ENCODE measurements at regions not wholly inside any gene's neighbourhood (a gene's known extent, or its start where the extent isn't known, plus 50 kb on each side); places are given as distances from the start of the nearest gene placed in this dataset.

GRCh38 chr1:218823291-218823900, 350.3 kb upstream of the LYPLAL1 start:
- no peak for DNase-seq (ENCODE audit: low read depth)

DNA sequence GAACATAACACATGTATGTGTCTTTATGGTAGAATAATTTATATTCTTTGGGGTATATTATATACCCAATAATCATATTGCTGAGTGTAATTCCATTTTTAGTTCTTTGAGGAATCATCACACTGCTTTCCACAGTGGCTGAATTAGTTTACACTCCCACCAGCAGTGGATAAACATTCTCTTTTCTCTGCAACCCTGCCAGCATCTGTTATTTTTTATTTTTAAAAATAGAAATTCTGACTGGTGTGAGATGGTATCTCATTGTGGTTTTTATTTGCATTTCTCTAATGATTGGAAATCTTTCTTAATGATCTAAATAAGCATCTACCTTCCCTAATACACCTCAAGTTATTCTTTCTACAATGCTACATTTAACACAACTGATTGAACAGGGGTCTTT, 346.2 kb upstream of the LYPLAL1 start:
- no peak for DNase-seq (ENCODE audit: low read depth)

- DNase-seq (ENCODE audit: low read depth), result no peak
Observed at GRCh38 chr1:218828125-218828650, 345.5 kb upstream of the LYPLAL1 start.

DNA sequence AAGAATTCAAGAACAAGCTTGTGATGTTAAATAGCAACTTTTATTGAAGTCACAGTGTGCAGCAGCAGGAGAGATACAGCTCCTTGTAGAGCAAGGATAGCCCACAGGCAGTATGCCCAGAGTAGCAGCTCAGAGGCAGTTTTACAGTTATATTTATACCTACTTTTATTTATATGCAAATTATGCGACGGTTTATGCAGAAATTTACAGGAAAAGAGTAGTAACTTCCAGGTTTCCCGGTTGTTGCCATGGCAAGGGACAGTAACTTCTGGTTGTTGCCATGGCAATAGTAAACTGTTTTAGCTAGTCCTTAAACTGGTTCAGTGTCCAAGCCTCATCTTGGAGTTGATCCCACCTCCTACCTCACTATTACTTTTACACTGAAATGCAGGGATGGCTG, 344.6 kb upstream of the LYPLAL1 start:
- no peak for DNase-seq (ENCODE audit: low read depth)

- no peak for DNase-seq (ENCODE audit: low read depth)
Observed at GRCh38 chr1:218835609-218836008, 338.1 kb upstream of the LYPLAL1 start.

DNA sequence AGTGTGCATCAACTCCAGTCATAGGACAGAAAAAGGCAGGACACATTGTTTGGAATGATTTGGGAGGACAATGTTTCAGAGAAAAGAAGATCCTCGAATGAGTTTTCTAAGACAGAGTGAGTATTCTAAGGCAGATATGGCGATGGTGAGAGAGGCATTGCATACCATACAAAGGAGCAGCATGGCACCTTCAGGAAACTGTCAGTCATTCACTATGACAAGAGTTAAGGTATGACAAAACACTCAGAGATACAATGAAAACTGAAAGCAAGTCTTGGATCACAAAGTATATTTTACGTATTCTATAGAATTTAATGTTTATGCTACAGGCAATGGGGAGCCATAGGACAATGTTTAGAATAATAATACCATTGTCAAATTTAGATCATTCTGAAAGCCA, 337.4 kb upstream of the LYPLAL1 start:
- DNase-seq (ENCODE audit: low read depth), result no peak

- no peak for DNase-seq (ENCODE audit: low read depth)
Observed at GRCh38 chr1:218837051-218837450, 336.6 kb upstream of the LYPLAL1 start.

DNA sequence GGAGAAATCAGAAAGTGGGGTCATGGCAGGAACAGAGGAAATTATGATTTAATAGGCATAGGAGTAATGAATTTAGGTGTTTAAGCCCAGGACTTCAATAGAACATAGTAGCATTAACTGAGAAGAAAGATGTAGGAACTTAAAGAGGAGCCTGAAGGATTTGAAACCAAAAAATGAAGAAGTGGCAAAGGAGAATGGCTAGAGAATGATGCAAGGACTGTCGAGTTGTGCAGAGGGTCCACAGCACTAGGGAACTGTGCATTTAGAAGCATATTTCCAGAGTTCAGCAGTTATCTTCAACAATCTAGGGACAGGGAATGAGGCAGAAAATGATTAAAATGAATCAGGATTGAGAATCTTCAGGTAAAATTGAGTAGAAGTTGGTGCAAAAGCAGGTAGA, 328.1 kb upstream of the LYPLAL1 start:
- DNase-seq (ENCODE audit: low read depth), result no peak

GRCh38 chr1:218846181-218846580, 327.5 kb upstream of the LYPLAL1 start:
- DNase-seq (ENCODE audit: low read depth), result no peak

DNA sequence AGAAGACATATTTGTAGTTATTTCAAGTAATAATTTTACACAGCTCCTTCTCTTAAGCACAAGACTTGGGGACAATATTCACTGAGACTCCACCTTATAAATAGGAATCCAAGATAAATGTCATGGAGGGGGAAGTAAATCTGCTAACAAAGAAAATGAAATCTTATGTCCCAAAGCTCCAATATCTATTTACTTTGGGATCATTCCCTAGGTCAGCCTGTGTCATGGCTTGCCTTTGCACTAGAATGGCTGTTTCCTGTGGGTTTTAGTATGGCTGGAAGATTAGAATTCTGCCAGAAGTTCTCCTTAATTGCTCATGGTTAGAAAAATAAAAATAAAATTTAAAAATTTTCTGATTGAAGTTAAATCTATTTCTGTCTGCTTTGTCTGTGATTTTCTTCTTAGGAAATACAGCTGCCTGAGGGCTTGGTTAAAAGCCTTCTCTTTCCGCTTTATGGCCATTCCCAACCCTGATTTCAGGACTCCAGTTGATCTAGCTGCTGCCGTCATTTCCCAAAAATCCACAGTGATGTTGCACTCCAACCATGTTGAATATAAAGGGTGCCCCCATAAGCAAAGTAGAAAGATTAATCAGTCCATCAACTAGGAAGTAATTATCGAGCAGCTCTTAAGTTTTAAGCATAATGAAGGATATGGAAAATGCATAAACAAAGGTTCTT, 326.4 kb upstream of the LYPLAL1 start:
- DNase-seq (ENCODE audit: low read depth), result no peak

DNA sequence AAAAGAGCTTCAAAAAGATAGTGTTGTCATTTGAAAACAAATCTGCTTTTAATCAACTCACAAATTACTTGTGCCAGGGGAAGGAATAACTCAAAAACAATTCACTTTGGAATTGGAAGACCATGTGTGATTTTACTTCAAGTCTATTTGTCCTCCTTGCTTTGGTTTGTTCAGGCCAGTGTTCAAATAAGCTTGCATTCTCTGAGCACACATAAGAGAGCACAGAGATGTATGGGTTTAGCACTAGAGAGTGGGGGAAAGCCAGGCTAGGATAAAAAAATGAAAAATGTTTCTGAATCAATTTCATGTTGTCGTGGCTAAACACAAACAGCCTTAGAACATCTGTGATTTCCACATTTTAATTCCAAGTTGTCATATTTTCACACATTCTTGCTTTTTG, 325.7 kb upstream of the LYPLAL1 start:
- no peak for DNase-seq (ENCODE audit: low read depth)

DNA sequence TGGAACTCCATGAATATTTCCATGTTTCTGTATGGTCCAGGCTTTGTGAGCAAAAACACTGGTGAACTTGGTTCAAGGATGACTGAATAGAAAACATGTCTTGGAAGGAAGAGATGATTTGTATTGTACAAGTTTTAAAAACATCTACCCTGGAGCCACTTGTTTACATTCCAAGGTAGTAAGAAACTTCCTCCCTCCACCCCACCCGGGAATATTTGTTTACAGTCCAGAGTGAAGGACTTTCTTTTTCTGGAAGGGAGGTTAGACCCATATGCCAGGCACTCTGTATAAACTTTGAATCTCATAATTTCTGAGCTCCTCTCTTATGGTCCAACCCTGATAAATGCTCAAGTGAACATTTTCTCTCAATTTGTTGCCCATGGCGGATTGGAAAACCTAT, 323.3 kb upstream of the LYPLAL1 start:
- no peak for DNase-seq (ENCODE audit: low read depth)

GRCh38 chr1:218851586-218851985, 322.1 kb upstream of the LYPLAL1 start:
- no peak for DNase-seq (ENCODE audit: low read depth)

DNA sequence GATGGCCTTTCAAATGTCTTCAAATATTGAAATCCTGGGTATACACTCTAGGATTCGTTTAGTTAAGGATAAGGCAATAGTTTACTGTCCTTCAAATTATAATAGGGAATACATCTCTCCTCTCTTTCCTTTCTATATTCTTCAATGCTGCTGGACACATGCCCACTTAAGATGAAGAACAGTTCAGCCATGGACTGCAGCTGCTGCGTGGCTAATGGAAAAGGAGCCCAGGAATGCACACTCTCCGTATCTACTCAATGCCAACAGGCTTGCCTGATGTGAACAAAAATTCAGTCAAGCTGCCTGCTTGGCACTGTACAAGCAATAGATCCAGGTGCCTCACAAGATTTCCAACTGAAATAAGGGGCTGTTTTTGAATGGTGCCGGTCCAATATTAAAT, 321.2 kb upstream of the LYPLAL1 start:
- no peak for DNase-seq (ENCODE audit: low read depth)

GRCh38 chr1:218863987-218864386, 309.7 kb upstream of the LYPLAL1 start:
- DNase-seq (ENCODE audit: low read depth), result no peak

DNA sequence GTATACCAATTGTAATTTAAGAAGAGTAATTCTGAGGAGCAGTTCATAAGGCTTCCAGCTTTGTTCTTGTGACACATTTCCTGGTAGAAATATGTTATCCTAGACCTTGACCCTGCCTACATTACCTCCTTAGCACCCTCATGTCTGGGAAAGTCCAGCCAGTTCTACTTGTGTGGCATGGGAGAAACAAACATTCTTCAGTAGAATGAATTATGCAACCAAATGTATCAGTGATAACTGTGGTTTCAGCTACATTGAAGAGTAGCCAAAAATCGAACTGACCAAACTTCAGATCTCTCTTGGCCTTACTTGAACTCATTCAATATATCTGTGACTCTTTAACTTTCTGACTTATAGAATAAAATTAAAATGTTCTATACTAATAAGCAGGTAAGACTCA, 308.1 kb upstream of the LYPLAL1 start:
- no peak for DNase-seq (ENCODE audit: low read depth)

- no peak for DNase-seq (ENCODE audit: low read depth)
Observed at GRCh38 chr1:218866507-218866906, 307.2 kb upstream of the LYPLAL1 start.

- no peak for DNase-seq (ENCODE audit: low read depth)
Observed at GRCh38 chr1:218867066-218867465, 306.6 kb upstream of the LYPLAL1 start.

- no peak for DNase-seq (ENCODE audit: low read depth)
Observed at GRCh38 chr1:218867941-218868626, 305.6 kb upstream of the LYPLAL1 start.

DNA sequence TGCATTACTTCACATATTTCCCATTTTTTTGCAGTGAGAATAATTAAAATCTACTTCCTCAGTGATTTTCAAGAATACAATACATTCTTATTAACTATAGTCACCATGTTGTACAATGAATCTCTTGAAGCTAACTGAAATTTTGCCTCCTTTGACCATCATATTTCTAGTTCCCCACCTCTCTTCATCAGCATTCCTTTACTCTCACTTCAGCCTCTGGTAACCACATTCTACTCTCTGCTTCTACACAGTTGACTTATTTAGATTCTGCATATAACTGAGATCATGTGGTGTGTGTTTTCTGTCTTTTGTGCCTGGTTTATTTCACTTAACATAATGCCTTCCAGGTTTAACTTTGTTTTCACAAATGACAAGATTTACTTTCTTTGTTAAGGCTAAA, 304.4 kb upstream of the LYPLAL1 start:
- DNase-seq (ENCODE audit: low read depth), result no peak

DNA sequence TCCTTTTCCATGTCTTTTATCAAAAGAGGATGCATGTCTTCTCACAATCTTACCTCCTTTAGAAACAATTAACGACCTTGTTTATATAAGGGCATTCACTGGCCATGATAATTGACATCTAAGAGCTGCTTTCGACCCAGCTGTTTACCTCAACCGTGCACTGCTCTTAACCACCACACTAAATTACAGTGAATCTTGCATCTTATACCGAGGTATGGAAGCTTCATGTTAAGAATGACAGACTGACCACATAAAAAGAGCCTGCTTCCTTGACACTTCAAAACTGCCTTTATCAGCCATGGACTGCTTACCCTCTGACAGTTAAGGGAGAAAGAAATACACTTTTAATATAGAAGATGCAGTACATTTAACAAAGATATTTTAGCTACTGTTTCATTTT, 301.7 kb upstream of the LYPLAL1 start:
- DNase-seq (ENCODE audit: low read depth), result no peak

DNA sequence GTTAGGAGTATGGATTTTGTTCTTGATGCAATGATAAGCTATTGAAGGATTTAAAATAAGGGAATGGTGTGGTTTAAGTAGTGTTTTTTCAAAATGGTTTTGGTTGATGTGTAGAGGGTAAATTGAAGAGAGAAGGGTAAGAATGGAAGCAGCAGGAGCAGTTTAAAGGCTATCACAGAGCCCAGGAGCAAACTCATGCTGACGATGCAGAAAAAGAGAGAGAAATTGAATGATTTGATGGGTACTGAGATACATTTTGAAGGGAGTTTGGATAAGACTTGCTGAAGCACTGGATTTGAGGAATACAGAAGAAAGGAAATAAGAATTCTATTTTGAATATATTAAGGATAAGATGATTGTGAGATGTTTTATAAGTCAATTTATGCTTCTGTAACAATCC, 300.8 kb upstream of the LYPLAL1 start:
- no peak for DNase-seq (ENCODE audit: low read depth)

DNA sequence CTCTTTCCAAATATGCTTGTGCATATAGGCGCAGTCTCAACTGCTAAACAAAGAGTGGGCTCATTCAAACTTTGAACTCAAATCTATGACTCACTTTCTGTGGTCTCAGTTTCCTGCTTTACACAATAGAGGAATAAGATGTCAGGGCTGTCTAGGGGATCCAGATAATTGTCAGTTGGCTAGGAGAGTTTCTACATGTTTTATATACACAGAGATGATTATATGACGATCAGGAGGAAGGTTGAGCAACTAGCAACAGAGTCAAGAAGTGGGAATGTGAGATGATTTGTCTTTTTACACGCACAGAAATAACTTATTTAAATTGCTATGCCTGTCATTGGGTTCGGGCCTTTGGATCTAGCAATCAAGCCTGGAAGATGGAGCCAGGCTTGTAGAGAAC, 299.4 kb upstream of the LYPLAL1 start:
- no peak for DNase-seq (ENCODE audit: low read depth)

Data from stimulated activated CD8-positive, alpha-beta memory T cell treated with anti-CD3 and anti-CD28 coated beads, Interleukin-15, amount 100 ng/mL, for 24 hours (primary cell).